GM18519 (cell line): ENCODE measurements at regions not wholly inside any gene's neighbourhood (a gene's known extent, or its start where the extent isn't known, plus 50 kb on each side); places are given as distances from the start of the nearest gene placed in this dataset.

Experiments
- ATAC-seq: cut with Tn5 transposase; IDR thresholded peaks from one replicate; pipeline ENCODE4 v1.9.1; 2021; ENCODE audit warnings: mild to moderate bottlenecking, moderate library complexity; ENCODE audit not compliant: unreplicated experiment, low FRiP score

- no peak for ATAC-seq
These were observed 1869.6 kb upstream of the CELF4 start for GRCh38 chr18:39435209-39435608.

GRCh38 chr18:39434223-39434920, 1868.8 kb upstream of the CELF4 start:
- ATAC-seq, result no peak

- no peak for ATAC-seq
These were observed 1859.7 kb upstream of the CELF4 start for GRCh38 chr18:39425172-39425850.

GRCh38 chr18:39424261-39424660, 1858.7 kb upstream of the CELF4 start:
- no peak for ATAC-seq

- ATAC-seq, result no peak
These were observed 1855.7 kb upstream of the CELF4 start for GRCh38 chr18:39421276-39421675.

GRCh38 chr18:39419315-39419714, 1853.7 kb upstream of the CELF4 start:
- ATAC-seq, result no peak

GRCh38 chr18:39415471-39415870, 1849.9 kb upstream of the CELF4 start:
- ATAC-seq, result no peak

GRCh38 chr18:39414009-39414700, 1848.6 kb upstream of the CELF4 start:
- no peak for ATAC-seq

- ATAC-seq, result no peak
These were observed 1841.3 kb upstream of the CELF4 start for GRCh38 chr18:39406941-39407340.

- no peak for ATAC-seq
These were observed 1837.5 kb upstream of the CELF4 start for GRCh38 chr18:39403121-39403520.

GRCh38 chr18:39399662-39400061, 1834.1 kb upstream of the CELF4 start:
- ATAC-seq, result no peak

- ATAC-seq, result no peak
These were observed 1830.6 kb upstream of the CELF4 start for GRCh38 chr18:39396168-39396567.

- ATAC-seq, result no peak
These were observed 1824.3 kb upstream of the CELF4 start for GRCh38 chr18:39389800-39390379.

GRCh38 chr18:39380866-39381265, 1815.3 kb upstream of the CELF4 start:
- no peak for ATAC-seq

GRCh38 chr18:39380186-39380725, 1814.7 kb upstream of the CELF4 start:
- no peak for ATAC-seq

GRCh38 chr18:39375066-39375465, 1809.5 kb upstream of the CELF4 start:
- ATAC-seq, result no peak

- no peak for ATAC-seq
These were observed 1806.4 kb upstream of the CELF4 start for GRCh38 chr18:39371996-39372395.

GRCh38 chr18:39366656-39367055, 1801.1 kb upstream of the CELF4 start:
- ATAC-seq, result no peak

GRCh38 chr18:39365836-39366485, 1800.4 kb upstream of the CELF4 start:
- ATAC-seq, result no peak

GRCh38 chr18:39360072-39360471, 1794.5 kb upstream of the CELF4 start:
- no peak for ATAC-seq
